ENCODE measurements at regions not wholly inside any gene's neighbourhood (a gene's known extent, or its start where the extent isn't known, plus 50 kb on each side); places are given as distances from the start of the nearest gene placed in this dataset.

DNA sequence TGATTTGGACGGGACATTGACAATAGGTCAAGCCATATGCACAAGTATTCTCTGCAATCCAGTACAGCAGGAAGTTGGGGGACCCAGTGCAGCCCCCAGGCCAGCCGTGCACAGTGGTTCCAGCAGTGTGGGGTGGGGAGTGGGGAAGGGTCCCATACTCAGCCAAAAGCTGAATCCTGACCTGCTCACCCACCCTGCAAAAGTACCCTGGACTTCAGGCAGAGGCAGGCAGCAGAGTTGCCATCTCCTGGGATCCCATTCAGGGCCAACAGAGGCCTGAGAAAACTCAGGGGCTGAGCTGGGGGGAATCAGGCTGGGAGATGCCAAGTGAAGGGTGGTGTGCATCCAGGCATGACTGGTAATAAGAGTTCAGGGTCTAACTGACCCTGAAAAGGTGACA lies 83.9 kb downstream of the ALG10 start:
- TF ChIP-seq CTCF (IDR thresholded peaks at IDR 0.05; ENCODE audit: low read length) (no peak), EZH2 (IDR thresholded peaks at IDR 0.05; ENCODE audit: borderline replicate concordance, low read length) (no peak)
